Stomach (tissue), 8 donors: ENCODE measurements at regions not wholly inside any gene's neighbourhood (a gene's known extent, or its start where the extent isn't known, plus 50 kb on each side); places are given as distances from the start of the nearest gene placed in this dataset.

Experiments
- DNase-seq, 2 donors: peaks; one replicate each; pipeline versions ENCODE4 v3.0.0 to v3.0.0-alpha.2; 2013 to 2019
- H3K27ac ChIP-seq, 5 donors: fragments of 200-600 bp in 4 of 5; sonication (generic) in 4 of 5; one replicate each; pipeline ENCODE4 v1.5.1; 2013 to 2019; ENCODE audit warnings: mild to moderate bottlenecking in 1 of 5, moderate library complexity in 1 of 5
- H3K27me3 ChIP-seq, 3 donors: fragments of 200-600 bp; sonication (generic); one replicate each; pipeline ENCODE4 v1.5.1; 2017 to 2019; ENCODE audit warnings: mixed run types in 1 of 3
- H3K36me3 ChIP-seq, 4 donors: fragments of 200-600 bp; sonication (generic); 1 replicate in 3 of 4; 2 replicates in 1 of 4; pipeline ENCODE4 v1.5.1; 2016 to 2019
- H3K4me1 ChIP-seq, 4 donors: fragments of 200-600 bp; sonication (generic); one replicate each; pipeline ENCODE4 v1.5.1; 2016 to 2019
- H3K4me3 ChIP-seq, 4 donors: fragments of 200-600 bp; sonication (generic) in 3 of 4; one replicate each; pipeline ENCODE4 v1.5.1; 2016 to 2019; ENCODE audit warnings: mild to moderate bottlenecking in 1 of 4
- H3K9me3 ChIP-seq, 4 donors: fragments of 200-600 bp; sonication (generic); one replicate each; pipeline ENCODE4 v1.5.1; 2016 to 2019
- CTCF ChIP-seq, 7 experiments: fragments of 450-650 bp in 4 of 7; fragments of 200-600 bp in 3 of 7; sonication (generic) in 3 of 7; IDR thresholded peaks; one replicate each; pipeline ENCODE4 v1.5.1; 2016 to 2019; ENCODE audit warnings: antibody characterized with exemption in 7 of 7, control low read depth in 2 of 7, mild to moderate bottlenecking in 1 of 7
- EP300 ChIP-seq: sonication (generic); formaldehyde crosslinking; IDR thresholded peaks from one replicate; pipeline ENCODE4 v1.6.1; 2017; ENCODE audit warnings: antibody characterized with exemption
- POLR2A ChIP-seq, 4 donors: fragments of 450-650 bp; IDR thresholded peaks; one replicate each; pipeline ENCODE4 v1.6.1; 2016; ENCODE audit warnings: antibody characterized with exemption in 4 of 4, control low read depth in 2 of 4, mild to moderate bottlenecking in 1 of 4, moderate library complexity in 1 of 4
- POLR2AphosphoS5 ChIP-seq, 3 donors: sonication (generic); formaldehyde crosslinking; IDR thresholded peaks; one replicate each; pipeline ENCODE4 v1.6.1; 2016; ENCODE audit warnings: antibody characterized with exemption in 3 of 3
- WGBS, 5 donors: extraction: QIAGEN DNeasy Blood & Tissue Kit in 3 of 5; methylation state at CpG; one replicate each; pipeline versions ENCODE4 v1.1.5 to v1.1.7; 2013 to 2018; 5-methylcytosine and 5-hydroxymethylcytosine counted together
- intact Hi-C: fragments of 100-400 bp; cut with DNase I; formaldehyde crosslinking; loops from one replicate; pipeline ENCODE4 v1.15.1; 2023; ENCODE audit warnings: low total_unique reads
- donor health status: healthy with polysubstance abuse.
- donor health status: Bipolar disorder and iron deficiency.
- donor health status: healthy.

GRCh38 chr10:15462253-15462897 is 91.3 kb upstream of the FAM171A1 start:
- intact Hi-C loops: no loop called here
- Histone ChIP-seq H3K36me3 (no peaks in the 10 kb centered on the region), H3K4me3 (no peak overlapping the region), H3K9me3 (peaks cover 0 to 3% (median under 1%) of the 10 kb centered on the region in 4 donors), H3K27me3 (no peaks in the 10 kb centered on the region), H3K27ac (peak overlapping the region in 1 of 5 donors; percentile 33), H3K4me1 (no peaks in the 10 kb centered on the region)
- 82 to 90% (median 83%) methylated on average over 6 of the region's 6 CpGs for WGBS, 5 donors
- DNase-seq: no peak
- no peak for TF ChIP-seq POLR2AphosphoS5 (IDR thresholded peaks at IDR 0.05)
- no peak for TF ChIP-seq EP300
- TF ChIP-seq CTCF (IDR thresholded peaks at IDR 0.05): no peak
- no peak for TF ChIP-seq POLR2A (IDR thresholded peaks at IDR 0.05)

GRCh38 chr10:15461353-15462108 is 90.4 kb upstream of the FAM171A1 start:
- H3K27me3 ChIP-seq: no peaks in the 10 kb centered on the region
- peak in 1 of 2 donors; percentile 52 for DNase-seq
- H3K27ac ChIP-seq: peak overlapping the region in 1 of 5 donors; percentile 33
- no peak overlapping the region for H3K4me3 ChIP-seq
- intact Hi-C loops: no loop called here
- H3K9me3 ChIP-seq: peaks cover 0 to 10% (median 3%) of the 10 kb centered on the region in 4 donors
- WGBS, 5 donors: 39 to 54% (median 45%) methylated on average over 9 of the region's 9 CpGs
- no peaks in the 10 kb centered on the region for H3K4me1 ChIP-seq
- TF ChIP-seq CTCF (IDR thresholded peaks at IDR 0.05) (no peak), POLR2A (IDR thresholded peaks at IDR 0.05) (no peak), POLR2AphosphoS5 (IDR thresholded peaks at IDR 0.05) (no peak), EP300 (no peak)
- H3K36me3 ChIP-seq: no peaks in the 10 kb centered on the region

- H3K4me3 ChIP-seq: no peak overlapping the region
- H3K36me3 ChIP-seq: no peaks in the 10 kb centered on the region
- DNase-seq: no peak
- intact Hi-C loops: no loop called here
- no peaks in the 10 kb centered on the region for H3K4me1 ChIP-seq
- H3K27ac ChIP-seq: no peak overlapping the region
- H3K9me3 ChIP-seq: peaks cover 0 to 10% (median 3%) of the 10 kb centered on the region in 4 donors
- 82 to 91% (median 86%) methylated on average over 3 of the region's 3 CpGs for WGBS, 5 donors
- TF ChIP-seq CTCF (IDR thresholded peaks at IDR 0.05) (no peak), POLR2A (IDR thresholded peaks at IDR 0.05) (no peak), EP300 (no peak), POLR2AphosphoS5 (IDR thresholded peaks at IDR 0.05) (no peak)
- H3K27me3 ChIP-seq: no peaks in the 10 kb centered on the region
Observed at GRCh38 chr10:15460661-15461060, 89.6 kb upstream of the FAM171A1 start.

- no peak overlapping the region for H3K27ac ChIP-seq
- H3K9me3 ChIP-seq: peaks cover 0 to 10% (median 3%) of the 10 kb centered on the region in 4 donors
- H3K4me1 ChIP-seq: no peaks in the 10 kb centered on the region
- 81 to 94% (median 91%) methylated on average over 1 of the region's 1 CpG for WGBS, 5 donors
- peaks cover 0 to 5% (median 0%) of the 10 kb centered on the region in 3 donors for H3K27me3 ChIP-seq
- TF ChIP-seq POLR2AphosphoS5 (IDR thresholded peaks at IDR 0.05): no peak
- TF ChIP-seq EP300: no peak
- TF ChIP-seq POLR2A (IDR thresholded peaks at IDR 0.05): no peak
- TF ChIP-seq CTCF (IDR thresholded peaks at IDR 0.05): no peak
- H3K36me3 ChIP-seq: no peaks in the 10 kb centered on the region
- H3K4me3 ChIP-seq: no peak overlapping the region
- no peak for DNase-seq
- intact Hi-C loops: no loop called here
Observed at GRCh38 chr10:15459218-15459617, 88.1 kb upstream of the FAM171A1 start.
